Esophagus muscularis mucosa (tissue), 4 donors: ENCODE measurements at regions not wholly inside any gene's neighbourhood (a gene's known extent, or its start where the extent isn't known, plus 50 kb on each side); places are given as distances from the start of the nearest gene placed in this dataset.

Experiments
- EP300 ChIP-seq: sonication (generic); formaldehyde crosslinking; IDR thresholded peaks from one replicate; pipeline ENCODE4 v1.6.1; 2017; ENCODE audit warnings: antibody characterized with exemption
- POLR2A ChIP-seq: fragments of 450-650 bp; IDR thresholded peaks from one replicate; pipeline ENCODE4 v1.6.1; 2017; ENCODE audit warnings: antibody characterized with exemption, moderate library complexity, mild to moderate bottlenecking, low read depth
- POLR2AphosphoS5 ChIP-seq, 2 donors: sonication (generic); formaldehyde crosslinking; IDR thresholded peaks; one replicate each; pipeline ENCODE4 v1.6.1; 2017; ENCODE audit warnings: antibody characterized with exemption in 2 of 2
- TF ChIP-seq, protein P1 (sequence below), 3 experiments: fragments of 200-600 bp in 2 of 3; fragments of 450-650 bp in 1 of 3; sonication (generic) in 2 of 3; IDR thresholded peaks; one replicate each; pipeline ENCODE4 v1.5.1; 2017 to 2019; ENCODE audit warnings: antibody characterized with exemption in 3 of 3, mild to moderate bottlenecking in 2 of 3, moderate library complexity in 1 of 3

DNA sequence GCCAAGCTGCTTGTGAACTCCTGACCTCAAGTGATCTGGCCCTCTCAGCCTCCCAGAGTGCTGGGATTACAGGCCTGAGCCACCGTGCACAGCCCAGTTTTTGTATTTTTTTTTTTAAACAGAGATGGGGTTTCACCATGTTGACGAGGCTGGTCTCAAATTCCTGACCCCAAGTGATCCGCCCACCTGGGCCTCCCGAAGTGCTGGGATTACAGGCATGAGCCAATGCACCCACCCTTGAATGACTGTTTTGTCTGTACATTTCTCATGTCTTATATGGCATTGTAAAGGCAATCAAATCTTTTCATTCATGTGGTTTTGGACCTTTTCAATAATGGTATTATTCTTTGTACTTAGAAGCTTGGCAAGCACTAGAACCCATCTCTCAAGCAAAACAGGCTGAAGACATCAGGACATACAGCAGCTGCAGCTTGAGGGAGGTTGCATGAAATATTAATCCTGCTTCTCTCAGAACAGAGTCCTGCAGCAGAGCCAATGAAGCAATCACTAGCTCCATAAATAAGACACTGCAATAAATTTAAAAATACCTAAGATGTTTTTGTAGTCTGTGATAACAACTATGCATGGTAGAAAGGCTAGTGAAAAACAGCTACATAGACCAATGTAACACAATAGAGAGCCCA is 209.9 kb downstream of the TUBA3C start:
- TF ChIP-seq EP300 (no peak), POLR2A (no peak), POLR2AphosphoS5 (IDR thresholded peaks at IDR 0.05) (no peak)
- TF ChIP-seq, protein P1, sequence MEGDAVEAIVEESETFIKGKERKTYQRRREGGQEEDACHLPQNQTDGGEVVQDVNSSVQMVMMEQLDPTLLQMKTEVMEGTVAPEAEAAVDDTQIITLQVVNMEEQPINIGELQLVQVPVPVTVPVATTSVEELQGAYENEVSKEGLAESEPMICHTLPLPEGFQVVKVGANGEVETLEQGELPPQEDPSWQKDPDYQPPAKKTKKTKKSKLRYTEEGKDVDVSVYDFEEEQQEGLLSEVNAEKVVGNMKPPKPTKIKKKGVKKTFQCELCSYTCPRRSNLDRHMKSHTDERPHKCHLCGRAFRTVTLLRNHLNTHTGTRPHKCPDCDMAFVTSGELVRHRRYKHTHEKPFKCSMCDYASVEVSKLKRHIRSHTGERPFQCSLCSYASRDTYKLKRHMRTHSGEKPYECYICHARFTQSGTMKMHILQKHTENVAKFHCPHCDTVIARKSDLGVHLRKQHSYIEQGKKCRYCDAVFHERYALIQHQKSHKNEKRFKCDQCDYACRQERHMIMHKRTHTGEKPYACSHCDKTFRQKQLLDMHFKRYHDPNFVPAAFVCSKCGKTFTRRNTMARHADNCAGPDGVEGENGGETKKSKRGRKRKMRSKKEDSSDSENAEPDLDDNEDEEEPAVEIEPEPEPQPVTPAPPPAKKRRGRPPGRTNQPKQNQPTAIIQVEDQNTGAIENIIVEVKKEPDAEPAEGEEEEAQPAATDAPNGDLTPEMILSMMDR (IDR thresholded peaks at IDR 0.05) = no peak
